CD14-positive monocyte (primary cell): ENCODE measurements at regions not wholly inside any gene's neighbourhood (a gene's known extent, or its start where the extent isn't known, plus 50 kb on each side); places are given as distances from the start of the nearest gene placed in this dataset.

Experiments used
- DNase-seq, 3 donors: peaks; one replicate each; pipeline ENCODE4 v3.0.0-alpha.2; 2011 to 2022
- H2AFZ ChIP-seq: 2 replicates; pipeline ENCODE4 v1.6.0; 2012; ENCODE audit warnings: mild to moderate bottlenecking, low read depth, low read length, inconsistent platforms; ENCODE audit not compliant: insufficient read depth, poor library complexity, severe bottlenecking
- H3K27ac ChIP-seq, 2 donors: 1 replicate in 1 of 2; 2 replicates in 1 of 2; pipeline ENCODE4 v1.5.1; 2012 to 2013; ENCODE audit warnings: low read length in 2 of 2, control low read depth in 1 of 2, inconsistent platforms in 1 of 2, low read depth in 1 of 2, mild to moderate bottlenecking in 1 of 2
- H3K27me3 ChIP-seq, 2 donors: one replicate each; pipeline versions ENCODE4 v1.6.0 to v1.6.1; 2011 to 2013; ENCODE audit warnings: low read length in 2 of 2; ENCODE audit not compliant: control insufficient read depth in 2 of 2, insufficient read depth in 2 of 2
- H3K36me3 ChIP-seq, 2 donors: replicated peaks in 1 of 2; 1 replicate in 1 of 2; 2 replicates in 1 of 2; pipeline versions ENCODE4 v1.5.1 to v1.6.1; 2012 to 2013; ENCODE audit warnings: low read length in 2 of 2, control low read depth in 1 of 2, inconsistent platforms in 1 of 2, mild to moderate bottlenecking in 1 of 2; ENCODE audit not compliant: insufficient read depth in 2 of 2, control insufficient read depth in 1 of 2
- H3K4me1 ChIP-seq, 2 donors: 1 replicate in 1 of 2; 2 replicates in 1 of 2; pipeline versions ENCODE4 v1.5.1 to v1.6.1; 2012 to 2013; ENCODE audit warnings: low read length in 2 of 2, control low read depth in 1 of 2, inconsistent platforms in 1 of 2, mild to moderate bottlenecking in 1 of 2, moderate library complexity in 1 of 2; ENCODE audit not compliant: insufficient read depth in 2 of 2, control insufficient read depth in 1 of 2
- H3K4me2 ChIP-seq: replicated peaks from 2 replicates; pipeline ENCODE3; 2012; ENCODE audit warnings: low read length, moderate library complexity, mild to moderate bottlenecking; ENCODE audit not compliant: poor library complexity, severe bottlenecking; ENCODE audit errors: extremely low read depth
- H3K4me3 ChIP-seq, 3 experiments: fragments of 200-600 bp in 1 of 3; sonication (generic) in 1 of 3; replicated peaks in 1 of 3; 1 replicate in 2 of 3; 2 replicates in 1 of 3; pipeline ENCODE4 v1.5.1; 2011 to 2013; ENCODE audit warnings: low read length in 3 of 3, mild to moderate bottlenecking in 3 of 3, control low read depth in 2 of 3, low read depth in 2 of 3, inconsistent platforms in 1 of 3, moderate library complexity in 1 of 3
- H3K79me2 ChIP-seq: 2 replicates; pipeline ENCODE4 v1.6.0; 2012; ENCODE audit warnings: mild to moderate bottlenecking, control low read depth, inconsistent platforms, low read length, moderate library complexity; ENCODE audit not compliant: insufficient read depth
- H3K9ac ChIP-seq: 2 replicates; pipeline ENCODE4 v1.6.0; 2017; ENCODE audit warnings: low read length, mild to moderate bottlenecking; ENCODE audit not compliant: insufficient read depth, poor library complexity, severe bottlenecking
- H3K9me3 ChIP-seq, 2 donors: replicated peaks in 1 of 2; 1 replicate in 1 of 2; 2 replicates in 1 of 2; pipeline versions ENCODE4 v1.5.1 to v1.6.1; 2012 to 2013; ENCODE audit warnings: low read length in 2 of 2, control low read depth in 1 of 2; ENCODE audit not compliant: control insufficient read depth in 1 of 2, insufficient read depth in 1 of 2
- H4K20me1 ChIP-seq: 2 replicates; pipeline ENCODE4 v1.6.0; 2012; ENCODE audit warnings: mild to moderate bottlenecking, low read length, control low read depth, moderate library complexity; ENCODE audit not compliant: insufficient read depth
- H3K27ac Mint-ChIP-seq, 7 donors: one replicate each; pipeline ENCODE4 v1.8.0; 2020; ENCODE audit warnings: mild to moderate bottlenecking in 7 of 7, mixed read lengths in 7 of 7, moderate library complexity in 6 of 7, inconsistent platforms in 2 of 7
- H3K27me3 Mint-ChIP-seq, 3 donors: one replicate each; pipeline ENCODE4 v1.8.0; 2021 to 2022; ENCODE audit warnings: low read depth in 3 of 3, mild to moderate bottlenecking in 3 of 3, mixed read lengths in 3 of 3, moderate library complexity in 3 of 3, inconsistent platforms in 1 of 3
- H3K36me3 Mint-ChIP-seq, 2 donors: one replicate each; pipeline ENCODE4 v1.8.0; 2020; ENCODE audit warnings: mixed read lengths in 2 of 2, inconsistent platforms in 1 of 2, mild to moderate bottlenecking in 1 of 2
- H3K4me1 Mint-ChIP-seq: one replicate; pipeline ENCODE4 v1.8.0; 2020; ENCODE audit warnings: mild to moderate bottlenecking, mixed read lengths
- H3K4me3 Mint-ChIP-seq, 2 donors: one replicate each; pipeline ENCODE4 v1.8.0; 2020; ENCODE audit warnings: mild to moderate bottlenecking in 2 of 2, mixed read lengths in 2 of 2, moderate library complexity in 1 of 2
- H3K9me3 Mint-ChIP-seq, 7 donors: one replicate each; pipeline ENCODE4 v1.8.0; 2020 to 2022; ENCODE audit warnings: mixed read lengths in 7 of 7, mild to moderate bottlenecking in 6 of 7, moderate library complexity in 6 of 7, inconsistent platforms in 2 of 7
- WGBS: methylation state at CpG from one replicate; pipeline ENCODE4 v1.1.5; 2013; ENCODE audit warnings: missing lambda C conversion rate; ENCODE audit not compliant: insufficient coverage; 5-methylcytosine and 5-hydroxymethylcytosine counted together
- intact Hi-C, 2 donors: fragments of 100-400 bp; cut with micrococcal nuclease; formaldehyde crosslinking; loops; one replicate each; pipeline versions ENCODE4 v1.15.0 to v1.15.1; 2023
- TF ChIP-seq, protein P1 (sequence below): fragments of 200-600 bp; IDR thresholded peaks from one replicate; pipeline ENCODE4 v1.8.0; 2022; ENCODE audit warnings: antibody characterized with exemption, mild to moderate bottlenecking

DNA sequence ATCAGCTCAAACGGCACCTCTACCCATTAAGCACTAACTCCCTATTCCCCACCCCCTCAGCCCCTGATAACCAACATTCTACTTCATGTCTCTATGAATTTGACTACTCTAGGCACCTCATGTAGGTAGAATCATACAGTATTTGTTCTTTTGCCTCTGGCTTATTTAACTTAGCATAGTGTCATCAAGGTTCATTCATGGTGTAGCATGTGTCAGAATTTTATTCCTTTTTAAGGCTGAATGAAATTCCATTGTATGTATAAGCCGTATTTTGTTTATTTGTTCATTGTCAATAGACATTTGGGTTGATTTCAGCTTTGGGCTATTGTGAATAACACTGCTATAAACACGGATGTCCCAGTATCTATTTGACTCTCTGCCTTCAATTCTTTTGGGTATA, 794.9 kb upstream of the SOX9 start:
- 84% methylated on average over 2 of the region's 3 CpGs for WGBS
- Histone ChIP-seq H3K36me3 (no peaks in the 10 kb centered on the region), H3K4me3 (no peak overlapping the region), H3K4me1 (no peaks in the 10 kb centered on the region), H3K79me2 (no peaks in the 10 kb centered on the region), H3K9ac (no peak overlapping the region), H4K20me1 (no peaks in the 10 kb centered on the region), H3K9me3 (peaks cover 5 to 6% of the 10 kb centered on the region in 2 donors), H3K4me2 (no peak overlapping the region), H3K27ac (no peak overlapping the region), H2AFZ (no peak overlapping the region), H3K27me3 (no peaks in the 10 kb centered on the region)
- Mint-ChIP-seq H3K27ac (no peak overlapping the region), H3K9me3 (peaks cover 4 to 19% (median 8%) of the 10 kb centered on the region in 7 donors), H3K4me1 (no peaks in the 10 kb centered on the region), H3K36me3 (no peaks in the 10 kb centered on the region), H3K27me3 (peaks cover 0 to 3% (median 2%) of the 10 kb centered on the region in 3 donors), H3K4me3 (no peak overlapping the region)
- intact Hi-C loops, result no loop called here
- no peak for DNase-seq
- TF ChIP-seq, protein P1, sequence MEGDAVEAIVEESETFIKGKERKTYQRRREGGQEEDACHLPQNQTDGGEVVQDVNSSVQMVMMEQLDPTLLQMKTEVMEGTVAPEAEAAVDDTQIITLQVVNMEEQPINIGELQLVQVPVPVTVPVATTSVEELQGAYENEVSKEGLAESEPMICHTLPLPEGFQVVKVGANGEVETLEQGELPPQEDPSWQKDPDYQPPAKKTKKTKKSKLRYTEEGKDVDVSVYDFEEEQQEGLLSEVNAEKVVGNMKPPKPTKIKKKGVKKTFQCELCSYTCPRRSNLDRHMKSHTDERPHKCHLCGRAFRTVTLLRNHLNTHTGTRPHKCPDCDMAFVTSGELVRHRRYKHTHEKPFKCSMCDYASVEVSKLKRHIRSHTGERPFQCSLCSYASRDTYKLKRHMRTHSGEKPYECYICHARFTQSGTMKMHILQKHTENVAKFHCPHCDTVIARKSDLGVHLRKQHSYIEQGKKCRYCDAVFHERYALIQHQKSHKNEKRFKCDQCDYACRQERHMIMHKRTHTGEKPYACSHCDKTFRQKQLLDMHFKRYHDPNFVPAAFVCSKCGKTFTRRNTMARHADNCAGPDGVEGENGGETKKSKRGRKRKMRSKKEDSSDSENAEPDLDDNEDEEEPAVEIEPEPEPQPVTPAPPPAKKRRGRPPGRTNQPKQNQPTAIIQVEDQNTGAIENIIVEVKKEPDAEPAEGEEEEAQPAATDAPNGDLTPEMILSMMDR, result no peak

DNA sequence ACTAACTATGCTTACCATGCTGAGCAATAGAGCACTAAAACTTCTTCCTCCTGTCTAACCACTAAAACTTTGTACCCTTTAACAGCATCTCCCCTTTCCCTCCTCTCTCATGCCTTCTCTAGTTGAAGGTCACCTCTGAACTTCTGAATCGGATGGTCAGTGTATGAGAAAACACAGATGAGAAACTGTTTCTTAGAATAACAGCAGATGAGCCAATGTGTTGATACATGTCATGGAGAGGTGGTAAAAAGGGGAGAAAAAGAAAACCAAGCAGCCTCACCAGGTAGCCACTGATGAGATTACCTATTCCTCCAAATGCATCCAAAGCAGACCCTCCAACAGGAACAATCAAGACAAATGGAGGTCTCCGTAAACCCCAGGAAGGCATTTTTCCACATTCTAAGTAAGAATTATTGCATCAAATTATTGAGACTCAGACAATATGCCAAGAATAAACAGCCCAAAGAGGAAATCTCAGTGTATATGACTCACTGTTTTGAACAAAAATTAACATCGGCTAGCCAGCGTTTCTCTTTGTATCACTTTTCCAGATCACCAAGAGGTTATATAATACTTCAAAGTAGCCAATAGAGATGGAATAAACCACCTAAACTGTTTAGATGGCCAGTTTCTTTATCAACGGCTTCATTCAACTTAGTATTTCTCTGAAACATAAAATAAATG, 793.3 kb upstream of the SOX9 start:
- H3K27me3 Mint-ChIP-seq, result peaks cover 0 to 3% (median 2%) of the 10 kb centered on the region in 3 donors
- no peak overlapping the region for H2AFZ ChIP-seq
- no peaks in the 10 kb centered on the region for H3K36me3 Mint-ChIP-seq
- no peaks in the 10 kb centered on the region for H3K27me3 ChIP-seq
- H3K27ac Mint-ChIP-seq, result no peak overlapping the region
- H3K4me1 Mint-ChIP-seq, result no peaks in the 10 kb centered on the region
- intact Hi-C loops, result no loop called here
- no peaks in the 10 kb centered on the region for H3K4me1 ChIP-seq
- H3K9me3 Mint-ChIP-seq, result peaks cover 2 to 19% (median 7%) of the 10 kb centered on the region in 7 donors
- H3K4me2 ChIP-seq, result no peak overlapping the region
- no peak overlapping the region for H3K4me3 Mint-ChIP-seq
- no peaks in the 10 kb centered on the region for H4K20me1 ChIP-seq
- no peak overlapping the region for H3K27ac ChIP-seq
- no CpG with 5 or more reads among the region's 5 CpGs for WGBS
- H3K4me3 ChIP-seq, result no peak overlapping the region
- TF ChIP-seq, protein P1, result no peak
- H3K79me2 ChIP-seq, result no peaks in the 10 kb centered on the region
- no peak overlapping the region for H3K9ac ChIP-seq
- peaks cover 5 to 6% of the 10 kb centered on the region in 2 donors for H3K9me3 ChIP-seq
- no peaks in the 10 kb centered on the region for H3K36me3 ChIP-seq
- DNase-seq, result no peak
